Fibroblast of skin of left biceps (primary cell): ENCODE measurements at regions not wholly inside any gene's neighbourhood (a gene's known extent, or its start where the extent isn't known, plus 50 kb on each side); places are given as distances from the start of the nearest gene placed in this dataset.
A peak's percentile ranks its signal among the peaks of the same experiment; 100 is the strongest.
"Not testable (repeated sequence)": the region's sequence is repeated elsewhere in the genome, so short reads cannot be mapped to it uniquely, and the experiment has no call there.

Experiments used
- DNase-seq, 2 experiments: peaks; one replicate each; pipeline ENCODE4 v3.0.0-alpha.2; 2013; ENCODE audit warnings: low read depth in 2 of 2

GRCh38 chr3:194038346-194038745 lies 97.6 kb upstream of the HES1 start:
- not testable (repeated sequence) for DNase-seq

GRCh38 chr3:194038960-194039359 lies 97.0 kb upstream of the HES1 start:
- no peak for DNase-seq

DNA sequence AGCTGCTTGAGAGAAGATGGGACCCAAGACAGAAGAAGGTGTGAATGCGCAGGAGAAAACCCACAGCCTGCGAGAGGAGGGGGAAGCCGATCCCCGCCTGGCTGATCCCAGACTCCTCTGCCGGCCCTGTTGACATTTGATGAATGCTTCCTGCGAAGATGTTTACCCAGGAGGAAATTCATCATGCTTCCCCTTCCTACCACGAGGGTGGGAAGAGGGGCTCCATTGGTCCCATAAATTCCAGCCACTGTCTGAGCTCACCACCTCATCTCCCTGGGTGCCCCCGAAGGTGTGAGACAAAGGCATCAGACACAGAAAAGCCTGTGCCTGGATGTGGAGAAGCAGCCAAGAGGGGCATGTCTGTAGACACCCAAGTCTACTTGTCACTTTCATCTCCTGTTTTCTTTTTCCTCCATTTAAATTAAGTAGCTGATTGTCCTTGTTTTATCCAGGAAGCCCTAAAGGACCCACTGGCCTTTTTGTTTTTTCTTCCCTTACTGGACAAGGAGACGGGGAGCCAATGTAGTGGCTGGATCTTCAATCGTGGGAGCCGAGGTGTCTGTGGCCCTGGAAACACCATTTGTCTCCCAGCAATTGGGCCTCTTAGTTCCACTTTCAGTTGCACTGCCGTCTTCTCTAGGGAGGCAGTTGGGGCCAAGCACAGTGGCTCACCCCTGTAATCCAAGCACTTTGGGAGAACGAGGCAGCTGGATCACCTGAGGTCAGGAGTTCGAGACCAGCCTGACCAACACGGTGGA lies 95.3 kb upstream of the HES1 start:
- no peak for DNase-seq

DNA sequence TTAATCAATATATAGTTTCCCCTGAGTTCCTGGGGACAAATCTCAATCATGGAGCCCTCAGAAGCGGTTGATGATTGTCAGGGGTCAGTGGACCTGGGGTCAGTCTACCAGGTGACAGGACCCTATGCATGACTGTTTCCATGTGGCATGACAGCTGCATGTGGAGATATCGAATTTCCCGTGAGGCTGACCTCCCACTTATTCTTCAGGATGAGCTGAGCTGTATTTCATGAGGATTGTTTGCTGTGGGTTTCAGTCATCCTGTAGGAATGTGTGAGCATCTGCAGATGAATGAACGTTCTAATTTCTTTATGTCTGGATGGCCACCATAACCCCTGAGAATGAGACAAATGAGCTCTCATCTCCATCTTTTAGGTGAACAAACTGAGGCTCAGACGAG lies 93.0 kb upstream of the HES1 start:
- DNase-seq: peak; percentile 62 to 69

DNA sequence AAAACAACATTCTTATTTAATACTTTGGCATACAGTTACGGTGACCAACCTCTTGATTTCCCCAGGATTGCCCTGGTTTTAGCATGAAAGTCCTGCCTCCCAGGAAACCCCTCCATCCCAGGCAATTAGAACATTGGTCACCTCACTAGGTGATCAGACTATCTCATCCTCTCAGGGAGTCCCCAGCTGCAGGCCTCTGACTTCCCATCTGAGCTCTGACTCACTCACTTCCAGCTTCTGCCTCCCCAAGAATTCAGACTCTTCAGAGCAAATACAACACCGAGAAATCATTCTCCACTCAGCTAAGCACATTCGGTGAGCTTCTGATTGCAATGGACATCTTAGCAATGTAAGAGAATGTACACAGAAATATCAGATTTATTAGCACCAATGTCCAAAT lies 92.4 kb upstream of the HES1 start:
- peak; percentile 31 to 34 for DNase-seq

DNA sequence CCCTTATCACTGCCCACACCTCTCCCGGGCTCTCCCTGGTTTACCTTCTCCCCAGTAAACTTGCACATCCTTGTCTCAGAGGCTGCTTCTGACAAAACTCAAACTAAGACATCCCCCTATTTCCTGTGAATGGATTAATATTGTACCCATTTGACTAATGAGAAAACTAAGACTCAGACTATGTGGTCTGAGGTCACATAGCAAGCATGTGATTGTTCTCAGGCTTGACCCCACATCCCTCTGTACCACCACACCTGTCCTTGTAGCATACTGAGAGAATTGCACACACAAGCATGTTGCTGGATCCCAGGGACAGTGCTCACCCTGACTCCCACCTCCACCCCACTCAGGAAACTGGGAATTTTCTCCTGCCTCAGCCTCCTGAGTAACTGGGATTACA lies 90.7 kb upstream of the HES1 start:
- no peak for DNase-seq

- no peak for DNase-seq
Observed at GRCh38 chr3:194045919-194046318, 90.0 kb upstream of the HES1 start.

DNA sequence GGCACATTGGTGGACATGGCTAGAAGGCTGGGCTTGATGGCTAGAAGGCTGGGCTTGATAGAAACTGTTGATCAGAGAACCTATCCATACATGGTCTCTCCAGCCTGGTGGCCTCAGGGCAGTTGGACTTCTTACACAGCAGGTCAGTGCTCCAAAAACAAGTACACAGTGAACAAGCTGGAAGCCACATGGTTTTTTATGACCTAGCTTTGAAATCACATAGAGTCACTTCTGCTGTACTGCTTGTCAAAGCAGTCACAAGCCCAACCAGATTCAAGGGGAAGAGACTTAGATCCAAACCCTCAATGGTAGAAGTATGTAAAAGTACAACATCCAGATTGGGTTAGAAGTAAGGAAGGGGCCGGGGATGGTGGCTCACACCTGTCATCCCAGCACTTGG lies 89.4 kb upstream of the HES1 start:
- no peak for DNase-seq

DNA sequence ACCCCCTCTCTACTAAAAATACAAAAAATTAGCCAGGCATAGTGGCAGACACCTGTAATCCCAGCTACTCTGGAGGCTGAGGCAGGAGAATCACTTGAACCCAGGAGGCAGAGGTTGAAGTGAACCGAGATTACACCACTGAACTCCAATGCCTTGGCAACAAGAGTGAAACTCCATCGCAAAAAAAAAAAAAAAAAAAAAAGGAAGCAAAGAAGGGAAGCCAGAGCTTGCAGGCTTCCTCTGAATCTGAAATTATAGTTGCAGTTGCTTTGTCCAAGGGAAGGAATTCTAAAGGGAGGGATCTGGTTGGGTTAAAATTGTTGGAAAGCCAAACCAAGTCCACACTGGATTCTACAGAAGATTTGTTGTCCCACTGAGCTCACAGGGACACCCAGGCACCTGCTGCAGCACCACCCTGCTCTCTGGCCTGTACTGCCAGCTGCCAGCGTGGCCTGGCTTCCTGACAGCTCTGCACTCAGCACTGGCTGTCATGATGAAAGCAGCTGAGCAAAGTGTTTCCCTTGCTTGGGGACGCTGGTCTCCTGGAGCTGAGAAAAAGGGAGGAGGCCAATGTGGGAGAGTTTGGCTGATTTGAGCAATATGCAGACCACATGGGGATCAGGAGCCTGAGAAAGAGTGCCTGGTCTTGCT lies 88.8 kb upstream of the HES1 start:
- no peak for DNase-seq

DNA sequence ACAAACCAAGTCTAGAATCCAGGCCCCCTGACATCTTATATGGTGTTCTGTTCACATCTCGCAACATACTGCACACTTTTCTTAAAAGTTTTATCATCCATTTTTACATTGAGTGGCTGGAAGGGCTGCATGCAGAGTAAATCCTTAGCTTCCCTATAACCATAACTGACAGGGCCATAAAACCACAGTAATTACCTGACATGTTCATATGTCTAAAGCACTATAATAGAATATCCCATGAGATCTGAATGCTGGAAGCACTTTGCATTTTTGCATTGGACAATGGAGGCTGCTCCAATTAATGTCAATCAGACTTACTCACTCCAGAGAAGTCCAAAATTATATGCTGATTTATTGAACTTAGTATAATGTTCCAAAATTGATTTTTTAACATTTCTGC lies 86.6 kb upstream of the HES1 start:
- DNase-seq: no peak

DNA sequence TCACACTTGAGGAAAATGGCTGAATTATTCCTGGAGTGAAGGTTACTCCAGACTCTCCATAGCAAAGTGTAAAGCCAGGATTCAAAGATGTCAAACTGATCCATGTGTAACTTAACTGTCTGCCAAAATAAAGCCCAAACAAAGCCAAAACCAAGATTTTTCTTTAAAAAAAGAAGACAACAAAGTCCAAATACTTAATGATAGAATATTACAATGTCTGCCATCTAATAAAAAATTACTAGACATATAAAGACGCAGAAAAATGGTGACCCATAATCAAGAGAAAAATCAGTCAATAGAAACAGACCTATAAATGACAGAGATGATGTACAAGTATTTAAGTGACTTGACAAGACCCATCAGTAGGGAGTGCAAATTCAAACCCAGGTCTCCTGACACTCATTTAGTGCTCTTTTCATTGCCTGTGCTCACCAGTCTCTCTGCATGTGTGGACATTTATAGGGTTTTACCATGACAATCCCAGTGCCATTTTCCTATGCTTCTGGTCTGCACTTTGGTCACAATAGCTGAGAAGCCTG lies 85.1 kb upstream of the HES1 start:
- no peak for DNase-seq

DNA sequence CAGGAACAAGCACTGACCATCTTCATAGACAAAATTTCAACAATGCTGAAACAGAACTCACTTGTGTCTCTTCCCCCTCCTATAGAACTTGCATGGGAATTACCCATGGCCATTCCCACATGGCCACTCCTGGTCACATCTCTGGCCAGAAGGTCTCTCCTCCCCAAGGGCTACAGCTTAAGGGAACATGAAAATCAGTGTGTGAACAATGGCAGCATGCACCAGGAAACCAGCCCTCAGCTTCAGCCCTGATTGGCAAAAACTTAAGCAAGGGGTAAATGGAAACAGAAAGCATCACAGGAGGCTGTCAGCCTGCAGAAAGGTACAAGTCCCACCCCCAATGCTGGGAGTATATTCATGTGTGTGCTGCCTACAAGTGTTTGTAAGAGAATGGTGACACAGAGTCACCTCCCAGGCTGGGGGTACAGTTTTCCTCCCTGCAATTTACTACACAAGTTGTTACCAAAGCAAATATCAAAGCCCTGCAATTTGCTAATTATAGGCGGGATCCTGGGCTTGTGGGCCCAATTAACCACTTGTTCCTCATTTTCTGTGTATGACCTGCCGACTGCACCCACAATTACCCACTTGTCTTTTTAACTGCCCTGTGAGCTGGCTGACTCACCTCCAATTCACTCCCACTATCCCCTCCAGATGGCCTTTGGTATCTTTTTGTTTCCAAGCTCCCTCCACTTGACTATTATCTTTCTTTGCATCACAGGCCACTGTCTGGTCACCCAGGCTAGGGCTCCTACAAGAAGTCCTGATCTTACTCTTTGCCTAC lies 84.4 kb upstream of the HES1 start:
- no peak for DNase-seq

DNA sequence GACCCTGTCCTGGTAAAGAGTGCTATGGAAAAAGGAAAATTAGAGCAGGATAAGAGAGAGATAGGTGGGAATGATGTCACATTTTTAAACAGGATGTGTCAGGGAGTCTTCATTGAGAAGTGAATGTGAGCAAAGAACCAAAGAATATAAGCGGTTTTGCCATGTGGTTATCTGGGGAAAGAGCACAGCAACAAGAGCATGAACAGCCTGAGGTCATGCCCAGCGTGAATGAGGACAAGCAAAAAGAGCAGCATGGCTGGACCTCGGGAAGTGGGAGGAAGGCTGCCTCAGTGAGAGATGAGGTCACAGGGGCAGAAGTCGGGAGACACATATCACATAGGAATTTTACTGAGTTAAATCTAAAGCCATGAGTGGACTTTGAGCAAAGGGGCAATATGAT lies 82.8 kb upstream of the HES1 start:
- DNase-seq: no peak

- no peak for DNase-seq
Observed at GRCh38 chr3:194054016-194054415, 81.9 kb upstream of the HES1 start.

DNA sequence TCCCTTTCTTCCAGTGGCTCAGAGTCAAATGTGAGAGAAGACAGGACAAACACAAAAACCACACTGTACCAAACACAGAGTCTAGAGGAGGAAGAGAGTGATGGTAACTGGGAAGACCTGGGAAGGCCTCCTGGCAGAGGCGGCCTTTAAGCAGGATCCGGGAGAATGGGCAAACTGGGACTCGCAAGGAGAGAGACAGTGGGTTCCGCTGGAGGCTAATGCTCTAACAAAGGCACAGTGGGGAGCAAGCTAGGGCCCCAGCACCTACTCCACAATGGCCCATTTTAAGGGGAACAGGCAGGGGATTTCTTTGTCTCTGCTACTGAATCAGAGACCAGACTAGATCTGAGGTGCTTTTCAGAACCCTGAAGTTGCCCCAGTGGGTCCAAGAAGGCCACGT lies 81.4 kb upstream of the HES1 start:
- no peak for DNase-seq

DNA sequence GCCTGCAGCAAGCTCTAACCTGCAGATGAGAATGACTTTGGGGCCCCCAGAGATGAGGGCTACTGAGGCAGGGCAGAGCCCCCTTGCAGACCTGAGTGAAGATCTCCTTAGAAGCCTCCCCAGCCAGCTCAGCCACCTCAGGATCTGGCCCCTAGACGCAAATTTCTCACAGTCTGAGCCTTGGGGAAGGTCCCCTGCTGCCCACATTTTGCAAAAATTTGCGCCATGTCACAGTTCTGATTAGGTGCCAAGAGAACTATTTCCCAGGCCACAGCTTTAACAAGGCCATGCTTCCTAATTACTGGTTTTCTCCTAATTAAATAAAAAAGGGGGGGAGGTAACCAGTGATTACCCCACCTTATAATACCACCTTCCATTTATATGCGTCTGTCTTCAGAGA lies 81.0 kb upstream of the HES1 start:
- no peak for DNase-seq

DNA sequence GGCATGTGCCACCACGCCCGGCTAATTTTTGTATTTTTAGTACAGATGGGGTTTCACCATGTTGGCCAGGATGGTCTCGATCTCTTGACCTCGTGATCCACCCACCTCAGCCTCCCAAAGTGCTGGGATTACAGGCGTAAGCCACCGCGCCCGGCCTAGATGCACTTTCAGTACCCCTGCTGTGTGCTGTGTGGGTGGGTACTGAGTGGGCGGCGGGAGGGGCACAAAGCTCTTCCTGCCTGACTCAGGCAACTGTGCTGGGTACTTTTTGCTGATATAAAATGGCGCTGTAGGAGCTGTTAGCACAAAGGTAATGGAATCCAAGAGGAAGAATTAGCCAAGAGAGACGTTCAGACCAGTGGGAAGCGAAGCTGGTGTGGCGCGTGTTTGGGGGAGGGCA lies 79.6 kb upstream of the HES1 start:
- not testable (repeated sequence) for DNase-seq

- DNase-seq: no peak
Observed at GRCh38 chr3:194056731-194057415, 79.1 kb upstream of the HES1 start.

- DNase-seq: no peak
Observed at GRCh38 chr3:194057570-194058188, 78.3 kb upstream of the HES1 start.

GRCh38 chr3:194058189-194058571 lies 77.8 kb upstream of the HES1 start:
- DNase-seq: no peak

DNA sequence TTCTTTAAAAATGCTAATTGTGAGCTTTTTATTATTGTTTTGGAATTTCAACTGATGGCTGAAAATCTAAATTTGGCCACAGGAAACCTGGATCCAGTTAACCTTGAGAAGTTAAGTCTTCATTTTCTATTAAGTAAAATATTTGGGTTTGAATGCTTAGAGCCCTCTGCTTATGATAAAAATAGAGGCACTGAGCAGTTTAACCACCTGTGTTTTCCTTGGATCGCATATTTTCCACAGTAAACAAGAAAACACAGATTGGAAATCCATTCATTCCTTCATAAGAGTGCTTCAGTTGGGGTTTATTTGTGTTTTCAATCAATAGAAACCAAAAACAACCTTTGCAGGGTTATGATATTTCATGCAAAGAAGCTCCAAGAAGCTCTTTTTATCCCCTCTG lies 77.2 kb upstream of the HES1 start:
- no peak for DNase-seq
